Endothelial cell of umbilical vein (primary cell): ENCODE measurements at regions not wholly inside any gene's neighbourhood (a gene's known extent, or its start where the extent isn't known, plus 50 kb on each side); places are given as distances from the start of the nearest gene placed in this dataset.

ENCODE experiments used
- BruUV-seq: library from RNA; stranded (reverse); fragments of 400-500 nt; replicated peaks from 2 replicates; lab custom pipeline; 2021; lab: Mats Ljungman, UMichigan
- CTCF ChIA-PET: fragments of 300-600, 350-600 bp; sonication (Branson Sonifier 250); formaldehyde crosslinking; loops from one replicate; lab custom pipeline; 2021; ENCODE audit warnings: antibody characterized with exemption, inconsistent platforms; lab: Charles Lee
- POLR2A ChIA-PET: fragments of 300-600, 350-600 bp; sonication (Branson Sonifier 250); formaldehyde crosslinking; loops from one replicate; lab custom pipeline; 2021; ENCODE audit warnings: antibody characterized with exemption, inconsistent platforms; lab: Charles Lee
- DNase-seq: peaks from one replicate; pipeline ENCODE4 v3.0.0-alpha.2; 2011; ENCODE audit warnings: low read depth, low spot score
- FAIRE-seq: peaks from 2 replicates; lab custom pipeline; 2011; peaks lifted over from hg19 to GRCh38; lab: Jason Lieb, UNC
- H2AFZ ChIP-seq: 2 replicates; pipeline ENCODE4 v1.6.0; 2012; ENCODE audit warnings: low read depth, low read length, control low read depth, inconsistent platforms
- H3K27ac ChIP-seq: 2 replicates; pipeline ENCODE4 v1.5.1; 2011; ENCODE audit warnings: low read depth, mild to moderate bottlenecking, control low read depth, low read length, moderate library complexity; ENCODE audit not compliant: insufficient read depth
- H3K27me3 ChIP-seq, 2 experiments: 2 replicates each; pipeline versions ENCODE4 v1.6.0 to v1.6.1; 2011; ENCODE audit warnings: low read length in 2 of 2, mixed read lengths in 1 of 2; ENCODE audit not compliant: control insufficient read depth in 2 of 2, insufficient read depth in 2 of 2
- H3K36me3 ChIP-seq, 2 experiments: 2 replicates in 1 of 2; 3 replicates in 1 of 2; pipeline ENCODE4 v1.5.1; 2011; ENCODE audit warnings: low read length in 2 of 2, mild to moderate bottlenecking in 1 of 2, moderate library complexity in 1 of 2; ENCODE audit not compliant: control insufficient read depth in 2 of 2, insufficient read depth in 2 of 2; ENCODE audit errors: extremely low read depth in 1 of 2
- H3K4me1 ChIP-seq: 3 replicates; pipeline ENCODE4 v1.5.1; 2011; ENCODE audit warnings: mild to moderate bottlenecking, low read length; ENCODE audit not compliant: control insufficient read depth, insufficient read depth; ENCODE audit errors: extremely low read depth
- H3K4me2 ChIP-seq: 2 replicates; pipeline ENCODE4 v1.6.1; 2011; ENCODE audit warnings: low read length, control low read depth, mixed read lengths; ENCODE audit not compliant: insufficient read depth
- H3K4me3 ChIP-seq, 3 experiments: fragments of 200-600 bp in 1 of 3; sonication (generic), shearing (Covaris generic) in 1 of 3; replicated peaks in 1 of 3; 2 replicates each; pipeline ENCODE4 v1.5.1; 2011 to 2016; ENCODE audit warnings: control low read depth in 3 of 3, low read length in 3 of 3, mild to moderate bottlenecking in 2 of 3, inconsistent platforms in 1 of 3, low read depth in 1 of 3, moderate library complexity in 1 of 3; ENCODE audit not compliant: insufficient read depth in 1 of 3
- H3K79me2 ChIP-seq: 2 replicates; pipeline ENCODE4 v1.6.0; 2012; ENCODE audit warnings: low read length, inconsistent platforms; ENCODE audit not compliant: control insufficient read depth, insufficient read depth
- H3K9ac ChIP-seq: replicated peaks from 2 replicates; pipeline ENCODE3; 2011; ENCODE audit warnings: low read length, control low read depth; ENCODE audit not compliant: insufficient read depth; ENCODE audit errors: extremely low read depth
- H3K9me1 ChIP-seq: replicated peaks from 3 replicates; pipeline ENCODE4 v1.6.0; 2011; ENCODE audit warnings: mild to moderate bottlenecking, low read length; ENCODE audit not compliant: control insufficient read depth, insufficient read depth; ENCODE audit errors: extremely low read depth
- H3K9me3 ChIP-seq: replicated peaks from 2 replicates; pipeline ENCODE4 v1.5.1; 2012; ENCODE audit warnings: low read length, inconsistent platforms; ENCODE audit not compliant: control insufficient read depth, insufficient read depth
- H4K20me1 ChIP-seq: replicated peaks from 2 replicates; pipeline ENCODE3; 2011; ENCODE audit warnings: mild to moderate bottlenecking, low read length; ENCODE audit not compliant: control insufficient read depth, insufficient read depth; ENCODE audit errors: extremely low read depth
- EZH2 ChIP-seq: IDR thresholded peaks from 2 replicates; pipeline ENCODE4 v1.6.1; 2012; ENCODE audit warnings: borderline replicate concordance, low read depth, mild to moderate bottlenecking, moderate library complexity, low read length, inconsistent platforms; ENCODE audit not compliant: severe bottlenecking
- FOS ChIP-seq: IDR thresholded peaks from 2 replicates; pipeline ENCODE4 v1.6.1; 2011; ENCODE audit warnings: mild to moderate bottlenecking, low read length, moderate library complexity, borderline replicate concordance; ENCODE audit not compliant: insufficient read depth
- GATA2 ChIP-seq: IDR thresholded peaks from 2 replicates; pipeline ENCODE4 v1.7.0; 2011; ENCODE audit warnings: low read depth, mild to moderate bottlenecking, moderate library complexity, mixed read lengths, low read length; ENCODE audit not compliant: insufficient read length, insufficient read depth
- JUN ChIP-seq: IDR thresholded peaks from 2 replicates; pipeline ENCODE4 v1.6.1; 2011; ENCODE audit warnings: borderline replicate concordance, low read depth; ENCODE audit not compliant: insufficient read length, insufficient read depth
- MYC ChIP-seq: IDR thresholded peaks from one replicate; pipeline ENCODE4 v1.6.1; 2011; ENCODE audit warnings: mild to moderate bottlenecking, low read depth, low read length
- POLR2A ChIP-seq: IDR thresholded peaks from 2 replicates; pipeline ENCODE4 v1.6.1; 2012; ENCODE audit warnings: low read depth, mild to moderate bottlenecking, control low read depth, low read length
- POLR2AphosphoS5 ChIP-seq: IDR thresholded peaks from 2 replicates; pipeline ENCODE4 v1.6.1; 2012; ENCODE audit warnings: low read depth, mild to moderate bottlenecking, control low read depth, low read length, moderate library complexity; ENCODE audit not compliant: insufficient read depth
- dilution Hi-C: fragments of 300-500 bp; cut with MboI; formaldehyde crosslinking; loops from one replicate; pipeline ENCODE4 v1.15.0; 2019; ENCODE audit warnings: low sequenced_read_pairs; ENCODE audit not compliant: extremely low pct_ligation_motif_present
- intact Hi-C: fragments of 100-400 bp; cut with micrococcal nuclease; formaldehyde crosslinking; loops from one replicate; pipeline ENCODE4 v1.10.0; 2022
- TF ChIP-seq, protein P1 (sequence below): IDR thresholded peaks from 2 replicates; pipeline ENCODE4 v1.6.1; 2011; ENCODE audit not compliant: insufficient read depth, insufficient read length
- TF ChIP-seq, protein P2 (sequence below), 2 donors: IDR thresholded peaks; 1 replicate in 1 of 2; 2 replicates in 1 of 2; pipeline ENCODE4 v1.5.1; 2011; ENCODE audit warnings: low read length in 2 of 2, mild to moderate bottlenecking in 2 of 2, moderate library complexity in 2 of 2, control low read depth in 1 of 2, inconsistent platforms in 1 of 2, low read depth in 1 of 2; ENCODE audit not compliant: insufficient read depth in 1 of 2; ENCODE audit errors: extremely low read depth in 1 of 2

DNA sequence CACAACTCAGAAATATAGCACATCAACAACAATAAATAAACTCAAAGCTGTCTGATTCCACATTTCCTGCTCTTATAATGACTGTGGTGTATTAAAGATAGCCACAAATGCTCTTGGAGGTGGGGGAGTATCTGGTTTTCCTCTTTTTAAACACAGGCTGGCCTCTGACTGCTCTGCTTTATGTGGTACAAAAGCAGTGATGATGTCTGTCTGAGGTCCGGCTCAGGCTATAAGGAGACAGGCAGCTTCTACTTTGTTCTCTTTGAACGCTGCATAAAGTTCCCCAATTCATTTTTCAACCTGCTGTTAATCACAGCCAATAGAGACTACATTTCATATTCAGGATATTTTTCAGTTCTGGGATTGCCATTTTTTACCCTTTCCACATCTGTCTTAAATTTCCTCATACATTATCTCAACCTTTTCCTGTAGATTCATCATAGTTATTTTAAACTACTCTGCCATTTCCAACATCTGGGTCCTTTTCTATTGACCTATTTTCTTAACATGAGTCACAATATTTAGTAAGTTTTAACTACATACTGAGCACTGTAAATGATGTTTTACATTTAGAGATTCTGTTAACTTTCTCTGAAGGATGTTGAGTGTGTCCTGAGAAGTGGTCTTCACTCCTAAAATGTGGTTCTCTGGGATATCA lies 64.9 kb downstream of the CRPPA start:
- Histone ChIP-seq H3K79me2 (no peaks in the 10 kb centered on the region), H3K4me3 (no peak overlapping the region), H3K4me2 (no peak overlapping the region), H3K4me1 (no peaks in the 10 kb centered on the region), H3K27ac (no peak overlapping the region), H3K27me3 (no peaks in the 10 kb centered on the region), H2AFZ (no peak overlapping the region), H3K9me3 (no peaks in the 10 kb centered on the region), H3K36me3 (no peaks in the 10 kb centered on the region), H4K20me1 (no peaks in the 10 kb centered on the region), H3K9me1 (no peaks in the 10 kb centered on the region), H3K9ac (no peak overlapping the region)
- no peak for DNase-seq
- CTCF ChIA-PET: interaction anchor here (0.8 kb wide), 1 partner anchor 35 kb away, joined by 3 read pairs; no protein-coding TSS in a partner anchor
- dilution Hi-C loops (no loop called here), intact Hi-C loops (no loop called here)
- TF ChIP-seq MYC: no peak
- no peak for TF ChIP-seq FOS
- no peak for TF ChIP-seq POLR2A
- no peak for TF ChIP-seq POLR2AphosphoS5
- TF ChIP-seq JUN: no peak
- TF ChIP-seq GATA2: no peak
- TF ChIP-seq EZH2: no peak
- TF ChIP-seq, protein P1, sequence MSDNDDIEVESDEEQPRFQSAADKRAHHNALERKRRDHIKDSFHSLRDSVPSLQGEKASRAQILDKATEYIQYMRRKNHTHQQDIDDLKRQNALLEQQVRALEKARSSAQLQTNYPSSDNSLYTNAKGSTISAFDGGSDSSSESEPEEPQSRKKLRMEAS: no peak
- TF ChIP-seq, protein P2, sequence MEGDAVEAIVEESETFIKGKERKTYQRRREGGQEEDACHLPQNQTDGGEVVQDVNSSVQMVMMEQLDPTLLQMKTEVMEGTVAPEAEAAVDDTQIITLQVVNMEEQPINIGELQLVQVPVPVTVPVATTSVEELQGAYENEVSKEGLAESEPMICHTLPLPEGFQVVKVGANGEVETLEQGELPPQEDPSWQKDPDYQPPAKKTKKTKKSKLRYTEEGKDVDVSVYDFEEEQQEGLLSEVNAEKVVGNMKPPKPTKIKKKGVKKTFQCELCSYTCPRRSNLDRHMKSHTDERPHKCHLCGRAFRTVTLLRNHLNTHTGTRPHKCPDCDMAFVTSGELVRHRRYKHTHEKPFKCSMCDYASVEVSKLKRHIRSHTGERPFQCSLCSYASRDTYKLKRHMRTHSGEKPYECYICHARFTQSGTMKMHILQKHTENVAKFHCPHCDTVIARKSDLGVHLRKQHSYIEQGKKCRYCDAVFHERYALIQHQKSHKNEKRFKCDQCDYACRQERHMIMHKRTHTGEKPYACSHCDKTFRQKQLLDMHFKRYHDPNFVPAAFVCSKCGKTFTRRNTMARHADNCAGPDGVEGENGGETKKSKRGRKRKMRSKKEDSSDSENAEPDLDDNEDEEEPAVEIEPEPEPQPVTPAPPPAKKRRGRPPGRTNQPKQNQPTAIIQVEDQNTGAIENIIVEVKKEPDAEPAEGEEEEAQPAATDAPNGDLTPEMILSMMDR (IDR thresholded peaks at IDR 0.05; ENCODE audit: extremely low read depth in 1 of 2, insufficient read depth in 1 of 2, low read depth in 1 of 2, low read length in 2 of 2): no peak
- no peak for FAIRE-seq
- POLR2A ChIA-PET: no interaction called here
- BruUV-seq: no TSS peak
